ENCODE measurements at regions not wholly inside any gene's neighbourhood (a gene's known extent, or its start where the extent isn't known, plus 50 kb on each side); places are given as distances from the start of the nearest gene placed in this dataset.
"Not testable (repeated sequence)": the region's sequence is repeated elsewhere in the genome, so short reads cannot be mapped to it uniquely, and the experiment has no call there.

- Histone ChIP-seq H3K36me3 (ENCODE audit: insufficient read depth, low read length) (no peaks in the 10 kb centered on the region), H3K9ac (ENCODE audit: low read depth, low read length) (no peak overlapping the region), H3K9me3 (ENCODE audit: control insufficient read depth, insufficient read depth, low read length) (no peaks in the 10 kb centered on the region), H3K4me1 (ENCODE audit: insufficient read depth, low read length) (no peaks in the 10 kb centered on the region)
Measured at GRCh38 chr21:15932726-15933125, 202.9 kb downstream of the USP25 start.

- no peak overlapping the region for H3K9ac ChIP-seq (ENCODE audit: low read depth, low read length)
- no peaks in the 10 kb centered on the region for H3K36me3 ChIP-seq (ENCODE audit: insufficient read depth, low read length)
- H3K9me3 ChIP-seq (ENCODE audit: control insufficient read depth, insufficient read depth, low read length) = no peaks in the 10 kb centered on the region
- H3K4me1 ChIP-seq (ENCODE audit: insufficient read depth, low read length) = no peaks in the 10 kb centered on the region
Measured at GRCh38 chr21:15935530-15935929, 205.7 kb downstream of the USP25 start.

- no peaks in the 10 kb centered on the region for H3K36me3 ChIP-seq (ENCODE audit: insufficient read depth, low read length)
- no peaks in the 10 kb centered on the region for H3K4me1 ChIP-seq (ENCODE audit: insufficient read depth, low read length)
- no peak overlapping the region for H3K9ac ChIP-seq (ENCODE audit: low read depth, low read length)
- H3K9me3 ChIP-seq (ENCODE audit: control insufficient read depth, insufficient read depth, low read length) = no peaks in the 10 kb centered on the region
Measured at GRCh38 chr21:15943009-15943666, 213.4 kb downstream of the USP25 start.

- H3K36me3 ChIP-seq (ENCODE audit: insufficient read depth, low read length) = no peaks in the 10 kb centered on the region
- no peak overlapping the region for H3K9ac ChIP-seq (ENCODE audit: low read depth, low read length)
- no peaks in the 10 kb centered on the region for H3K9me3 ChIP-seq (ENCODE audit: control insufficient read depth, insufficient read depth, low read length)
- H3K4me1 ChIP-seq (ENCODE audit: insufficient read depth, low read length) = no peaks in the 10 kb centered on the region
Measured at GRCh38 chr21:15947677-15948076, 217.9 kb downstream of the USP25 start.

GRCh38 chr21:15953551-15954116 lies 223.9 kb downstream of the USP25 start:
- no peaks in the 10 kb centered on the region; the same call in 1 of the 2 replicates for H3K9me3 ChIP-seq (ENCODE audit: control insufficient read depth, insufficient read depth, low read length)
- no peaks in the 10 kb centered on the region for H3K4me1 ChIP-seq (ENCODE audit: insufficient read depth, low read length)
- H3K36me3 ChIP-seq (ENCODE audit: insufficient read depth, low read length) = no peaks in the 10 kb centered on the region
- H3K9ac ChIP-seq (ENCODE audit: low read depth, low read length) = no peak overlapping the region

GRCh38 chr21:15964236-15964855 lies 234.6 kb downstream of the USP25 start:
- H3K4me1 ChIP-seq (ENCODE audit: insufficient read depth, low read length) = peaks cover 5% of the 10 kb centered on the region

GRCh38 chr21:15966231-15966630 lies 236.4 kb downstream of the USP25 start:
- Histone ChIP-seq H3K36me3 (ENCODE audit: insufficient read depth, low read length) (no peaks in the 10 kb centered on the region), H3K4me1 (ENCODE audit: insufficient read depth, low read length) (peaks cover 5% of the 10 kb centered on the region), H3K9ac (ENCODE audit: low read depth, low read length) (no peak overlapping the region), H3K9me3 (ENCODE audit: control insufficient read depth, insufficient read depth, low read length) (no peaks in the 10 kb centered on the region)

More at GRCh38 chr21:15964236-15964855, 234.6 kb downstream of the USP25 start:
- H3K36me3 ChIP-seq (ENCODE audit: insufficient read depth, low read length) = no peaks in the 10 kb centered on the region
- H3K9ac ChIP-seq (ENCODE audit: low read depth, low read length) = no peak overlapping the region
- H3K9me3 ChIP-seq (ENCODE audit: control insufficient read depth, insufficient read depth, low read length) = no peaks in the 10 kb centered on the region

- H3K4me1 ChIP-seq (ENCODE audit: insufficient read depth, low read length) = peaks cover 5% of the 10 kb centered on the region
- no peak overlapping the region for H3K9ac ChIP-seq (ENCODE audit: low read depth, low read length)
- no peaks in the 10 kb centered on the region for H3K9me3 ChIP-seq (ENCODE audit: control insufficient read depth, insufficient read depth, low read length)
- no peaks in the 10 kb centered on the region for H3K36me3 ChIP-seq (ENCODE audit: insufficient read depth, low read length)
Measured at GRCh38 chr21:15966651-15967050, 236.9 kb downstream of the USP25 start.

GRCh38 chr21:15967661-15968060 lies 237.9 kb downstream of the USP25 start:
- Histone ChIP-seq H3K36me3 (ENCODE audit: insufficient read depth, low read length) (no peaks in the 10 kb centered on the region), H3K4me1 (ENCODE audit: insufficient read depth, low read length) (peaks cover 5% of the 10 kb centered on the region), H3K9ac (ENCODE audit: low read depth, low read length) (no peak overlapping the region), H3K9me3 (ENCODE audit: control insufficient read depth, insufficient read depth, low read length) (no peaks in the 10 kb centered on the region)

GRCh38 chr21:15968776-15969310 lies 239.1 kb downstream of the USP25 start:
- H3K9me3 ChIP-seq (ENCODE audit: control insufficient read depth, insufficient read depth, low read length) = no peaks in the 10 kb centered on the region
- H3K9ac ChIP-seq (ENCODE audit: low read depth, low read length) = no peak overlapping the region
- H3K36me3 ChIP-seq (ENCODE audit: insufficient read depth, low read length) = no peaks in the 10 kb centered on the region
- H3K4me1 ChIP-seq (ENCODE audit: insufficient read depth, low read length) = peaks cover 5% of the 10 kb centered on the region

GRCh38 chr21:15976807-15977206 lies 247.0 kb downstream of the USP25 start:
- no peaks in the 10 kb centered on the region for H3K9me3 ChIP-seq (ENCODE audit: control insufficient read depth, insufficient read depth, low read length)
- peaks cover 18% of the 10 kb centered on the region for H3K4me1 ChIP-seq (ENCODE audit: insufficient read depth, low read length)
- no peaks in the 10 kb centered on the region for H3K36me3 ChIP-seq (ENCODE audit: insufficient read depth, low read length)
- no peak overlapping the region for H3K9ac ChIP-seq (ENCODE audit: low read depth, low read length)

GRCh38 chr21:15978215-15978738 lies 248.5 kb downstream of the USP25 start:
- peaks cover 18% of the 10 kb centered on the region for H3K4me1 ChIP-seq (ENCODE audit: insufficient read depth, low read length)
- no peaks in the 10 kb centered on the region for H3K9me3 ChIP-seq (ENCODE audit: control insufficient read depth, insufficient read depth, low read length)
- no peaks in the 10 kb centered on the region for H3K36me3 ChIP-seq (ENCODE audit: insufficient read depth, low read length)
- H3K9ac ChIP-seq (ENCODE audit: low read depth, low read length) = no peak overlapping the region

- peaks cover 18% of the 10 kb centered on the region for H3K4me1 ChIP-seq (ENCODE audit: insufficient read depth, low read length)
- H3K36me3 ChIP-seq (ENCODE audit: insufficient read depth, low read length); H3K9ac ChIP-seq (ENCODE audit: low read depth, low read length); H3K9me3 ChIP-seq (ENCODE audit: control insufficient read depth, insufficient read depth, low read length): not testable (repeated sequence)
Measured at GRCh38 chr21:15979493-15979892, 249.7 kb downstream of the USP25 start.

- no peaks in the 10 kb centered on the region for H3K9me3 ChIP-seq (ENCODE audit: control insufficient read depth, insufficient read depth, low read length)
- H3K4me1 ChIP-seq (ENCODE audit: insufficient read depth, low read length) = no peaks in the 10 kb centered on the region
- H3K36me3 ChIP-seq (ENCODE audit: insufficient read depth, low read length) = no peaks in the 10 kb centered on the region
- H3K9ac ChIP-seq (ENCODE audit: low read depth, low read length) = no peak overlapping the region
Measured at GRCh38 chr21:15986277-15986676, 256.5 kb downstream of the USP25 start.

GRCh38 chr21:15992171-15992570 lies 262.4 kb downstream of the USP25 start:
- no peaks in the 10 kb centered on the region for H3K9me3 ChIP-seq (ENCODE audit: control insufficient read depth, insufficient read depth, low read length)
- H3K9ac ChIP-seq (ENCODE audit: low read depth, low read length) = no peak overlapping the region

More at GRCh38 chr21:15992171-15992570, 262.4 kb downstream of the USP25 start:
- Histone ChIP-seq H3K4me1 (ENCODE audit: insufficient read depth, low read length) (no peaks in the 10 kb centered on the region), H3K36me3 (ENCODE audit: insufficient read depth, low read length) (no peaks in the 10 kb centered on the region)

All from ES-I3 (cell line).